GM19372 (cell line): ENCODE measurements at regions not wholly inside any gene's neighbourhood (a gene's known extent, or its start where the extent isn't known, plus 50 kb on each side); places are given as distances from the start of the nearest gene placed in this dataset.
"Not testable (repeated sequence)": the region's sequence is repeated elsewhere in the genome, so short reads cannot be mapped to it uniquely, and the experiment has no call there.

Experiments used
- ATAC-seq: cut with Tn5 transposase; IDR thresholded peaks from one replicate; pipeline ENCODE4 v1.9.1; 2021; ENCODE audit warnings: mild to moderate bottlenecking, low read depth, moderate library complexity; ENCODE audit not compliant: unreplicated experiment

- no peak for ATAC-seq
Observed at GRCh38 chrX:7409866-7410265, 261.9 kb upstream of the PUDP start.

- ATAC-seq, result no peak
Observed at GRCh38 chrX:7399373-7399772, 251.4 kb upstream of the PUDP start.

- ATAC-seq, result no peak
Observed at GRCh38 chrX:7390441-7390840, 242.5 kb upstream of the PUDP start.

- ATAC-seq, result no peak
Observed at GRCh38 chrX:7389576-7389975, 241.6 kb upstream of the PUDP start.

- no peak for ATAC-seq
Observed at GRCh38 chrX:7385131-7385530, 237.2 kb upstream of the PUDP start.

GRCh38 chrX:7378406-7378805 lies 230.5 kb upstream of the PUDP start:
- no peak for ATAC-seq

- no peak for ATAC-seq
Observed at GRCh38 chrX:7372825-7373525, 225.0 kb upstream of the PUDP start.

- no peak for ATAC-seq
Observed at GRCh38 chrX:7362111-7362510, 214.2 kb upstream of the PUDP start.

GRCh38 chrX:7351926-7352325 lies 204.0 kb upstream of the PUDP start:
- ATAC-seq, result no peak

- no peak for ATAC-seq
Observed at GRCh38 chrX:7347465-7347864, 199.5 kb upstream of the PUDP start.

- no peak for ATAC-seq
Observed at GRCh38 chrX:7346021-7346420, 198.1 kb upstream of the PUDP start.

GRCh38 chrX:7343181-7343580 lies 195.2 kb upstream of the PUDP start:
- no peak for ATAC-seq

- ATAC-seq, result not testable (repeated sequence)
Observed at GRCh38 chrX:7335816-7336362, 187.9 kb upstream of the PUDP start.

- ATAC-seq, result no peak
Observed at GRCh38 chrX:7334253-7334935, 186.4 kb upstream of the PUDP start.

GRCh38 chrX:7330971-7331746 lies 183.2 kb upstream of the PUDP start:
- no peak for ATAC-seq

GRCh38 chrX:7330556-7330955 lies 182.6 kb upstream of the PUDP start:
- ATAC-seq, result no peak

GRCh38 chrX:7318661-7319060 lies 170.7 kb upstream of the PUDP start:
- ATAC-seq, result no peak

GRCh38 chrX:7318241-7318640 lies 170.3 kb upstream of the PUDP start:
- no peak for ATAC-seq

- no peak for ATAC-seq
Observed at GRCh38 chrX:7316887-7317286, 168.9 kb upstream of the PUDP start.

- ATAC-seq, result no peak
Observed at GRCh38 chrX:7316280-7316679, 168.3 kb upstream of the PUDP start.

GRCh38 chrX:7314425-7314824 lies 166.5 kb upstream of the PUDP start:
- ATAC-seq, result no peak
